Mesothelial cell of epicardium (in vitro differentiated cells): ENCODE measurements at regions not wholly inside any gene's neighbourhood (a gene's known extent, or its start where the extent isn't known, plus 50 kb on each side); places are given as distances from the start of the nearest gene placed in this dataset.

Experiments used
- DNase-seq, 2 experiments: peaks; one replicate each; pipeline ENCODE4 v3.0.0; 2021; ENCODE audit warnings: low spot score in 2 of 2; ENCODE audit not compliant: unreplicated experiment in 2 of 2
- H3K27ac Mint-ChIP-seq: 2 replicates; pipeline ENCODE4 v1.8.0; 2021; ENCODE audit warnings: mixed read lengths
- H3K27me3 Mint-ChIP-seq: 2 replicates; pipeline ENCODE4 v1.8.0; 2021; ENCODE audit warnings: low read depth, mixed read lengths
- H3K36me3 Mint-ChIP-seq: 2 replicates; pipeline ENCODE4 v1.8.0; 2021; ENCODE audit warnings: mixed read lengths
- H3K4me1 Mint-ChIP-seq: 2 replicates; pipeline ENCODE4 v1.8.0; 2021; ENCODE audit warnings: mixed read lengths
- H3K4me3 Mint-ChIP-seq: 2 replicates; pipeline ENCODE4 v1.8.0; 2021; ENCODE audit warnings: mild to moderate bottlenecking, moderate library complexity, mixed read lengths
- H3K9me3 Mint-ChIP-seq: 2 replicates; pipeline ENCODE4 v1.8.0; 2021; ENCODE audit warnings: mixed read lengths
- CTCF ChIP-seq: fragments of 200-600 bp; sonication (generic); IDR thresholded peaks from one replicate; pipeline ENCODE4 v1.5.0; 2021; ENCODE audit warnings: antibody characterized with exemption; ENCODE audit not compliant: unreplicated experiment

- no peak for DNase-seq
- H3K9me3 Mint-ChIP-seq: no peaks in the 10 kb centered on the region
- no peak overlapping the region for H3K27ac Mint-ChIP-seq
- H3K36me3 Mint-ChIP-seq: no peaks in the 10 kb centered on the region
- no peaks in the 10 kb centered on the region for H3K27me3 Mint-ChIP-seq
- no peak overlapping the region for H3K4me3 Mint-ChIP-seq
- no peak for TF ChIP-seq CTCF
- H3K4me1 Mint-ChIP-seq: peaks cover 8% of the 10 kb centered on the region
Measured at GRCh38 chr1:79197421-79197820, 190.9 kb upstream of the ADGRL4 start.

- H3K9me3 Mint-ChIP-seq: no peaks in the 10 kb centered on the region
- DNase-seq: no peak
- H3K27me3 Mint-ChIP-seq: no peaks in the 10 kb centered on the region
- H3K4me1 Mint-ChIP-seq: peaks cover 8% of the 10 kb centered on the region
- TF ChIP-seq CTCF: no peak
- no peaks in the 10 kb centered on the region for H3K36me3 Mint-ChIP-seq
- no peak overlapping the region for H3K27ac Mint-ChIP-seq
- no peak overlapping the region for H3K4me3 Mint-ChIP-seq
Measured at GRCh38 chr1:79196211-79196610, 189.7 kb upstream of the ADGRL4 start.

GRCh38 chr1:79193211-79194079 is 186.9 kb upstream of the ADGRL4 start:
- H3K27me3 Mint-ChIP-seq: no peaks in the 10 kb centered on the region
- H3K9me3 Mint-ChIP-seq: no peaks in the 10 kb centered on the region
- H3K27ac Mint-ChIP-seq: no peak overlapping the region
- no peak for DNase-seq
- no peak overlapping the region for H3K4me3 Mint-ChIP-seq
- peaks cover 8% of the 10 kb centered on the region for H3K4me1 Mint-ChIP-seq
- TF ChIP-seq CTCF: no peak
- H3K36me3 Mint-ChIP-seq: no peaks in the 10 kb centered on the region

GRCh38 chr1:79190074-79190473 is 183.5 kb upstream of the ADGRL4 start:
- no peak for TF ChIP-seq CTCF
- Mint-ChIP-seq H3K27ac (no peak overlapping the region), H3K9me3 (no peaks in the 10 kb centered on the region), H3K27me3 (no peaks in the 10 kb centered on the region), H3K4me3 (no peak overlapping the region), H3K36me3 (no peaks in the 10 kb centered on the region), H3K4me1 (peaks cover 5% of the 10 kb centered on the region)
- no peak for DNase-seq

GRCh38 chr1:79188337-79188736 is 181.8 kb upstream of the ADGRL4 start:
- DNase-seq: no peak
- Mint-ChIP-seq H3K27ac (no peak overlapping the region), H3K4me1 (peaks cover 3% of the 10 kb centered on the region), H3K9me3 (no peaks in the 10 kb centered on the region), H3K36me3 (no peaks in the 10 kb centered on the region), H3K27me3 (no peaks in the 10 kb centered on the region), H3K4me3 (no peak overlapping the region)
- no peak for TF ChIP-seq CTCF
